ENCODE measurements at regions not wholly inside any gene's neighbourhood (a gene's known extent, or its start where the extent isn't known, plus 50 kb on each side); places are given as distances from the start of the nearest gene placed in this dataset.

GRCh38 chr4:185955826-185956543 lies 113.0 kb upstream of the TLR3 start:
- TF ChIP-seq CTCF (IDR thresholded peaks at IDR 0.05; ENCODE audit: low read depth, low read length): no peak
- H3K27me3 ChIP-seq: no peaks in the 10 kb centered on the region
- H3K9me3 ChIP-seq (ENCODE audit: low read depth): no peaks in the 10 kb centered on the region
- DNase-seq (ENCODE audit: low read depth in 1 of 2, low spot score in 1 of 2): no peak
- no peak overlapping the region for H3K4me3 ChIP-seq
- H3K27ac ChIP-seq: no peak overlapping the region
- no peaks in the 10 kb centered on the region for H3K36me3 ChIP-seq
- H3K4me1 ChIP-seq (ENCODE audit: low read depth): no peaks in the 10 kb centered on the region

GRCh38 chr4:185956544-185956940 lies 112.4 kb upstream of the TLR3 start:
- H3K4me3 ChIP-seq: no peak overlapping the region
- no peaks in the 10 kb centered on the region for H3K4me1 ChIP-seq (ENCODE audit: low read depth)
- H3K27ac ChIP-seq: no peak overlapping the region
- no peak for TF ChIP-seq CTCF (IDR thresholded peaks at IDR 0.05; ENCODE audit: low read depth, low read length)
- DNase-seq (ENCODE audit: low read depth in 1 of 2, low spot score in 1 of 2): no peak
- H3K27me3 ChIP-seq: no peaks in the 10 kb centered on the region
- H3K9me3 ChIP-seq (ENCODE audit: low read depth): no peaks in the 10 kb centered on the region
- no peaks in the 10 kb centered on the region for H3K36me3 ChIP-seq

- Histone ChIP-seq H3K9me3 (ENCODE audit: low read depth) (no peaks in the 10 kb centered on the region), H3K27ac (no peak overlapping the region)
These were observed 110.7 kb upstream of the TLR3 start for GRCh38 chr4:185958094-185958747.

GRCh38 chr4:185965426-185966384 lies 103.3 kb upstream of the TLR3 start:
- no peak overlapping the region for H3K27ac ChIP-seq

More at GRCh38 chr4:185958094-185958747, 110.7 kb upstream of the TLR3 start:
- H3K4me3 ChIP-seq: no peak overlapping the region
- H3K4me1 ChIP-seq (ENCODE audit: low read depth): no peaks in the 10 kb centered on the region
- DNase-seq (ENCODE audit: low read depth in 1 of 2, low spot score in 1 of 2): no peak
- H3K27me3 ChIP-seq: no peaks in the 10 kb centered on the region
- no peaks in the 10 kb centered on the region for H3K36me3 ChIP-seq
- no peak for TF ChIP-seq CTCF (IDR thresholded peaks at IDR 0.05; ENCODE audit: low read depth, low read length)

More at GRCh38 chr4:185965426-185966384, 103.3 kb upstream of the TLR3 start:
- TF ChIP-seq CTCF (IDR thresholded peaks at IDR 0.05; ENCODE audit: low read depth, low read length): no peak
- Histone ChIP-seq H3K4me1 (ENCODE audit: low read depth) (peaks cover 8% of the 10 kb centered on the region), H3K27me3 (no peaks in the 10 kb centered on the region), H3K9me3 (ENCODE audit: low read depth) (no peaks in the 10 kb centered on the region), H3K4me3 (no peak overlapping the region), H3K36me3 (no peaks in the 10 kb centered on the region)
- DNase-seq (ENCODE audit: low read depth in 1 of 2, low spot score in 1 of 2): no peak
